ENCODE measurements at regions not wholly inside any gene's neighbourhood (a gene's known extent, or its start where the extent isn't known, plus 50 kb on each side); places are given as distances from the start of the nearest gene placed in this dataset.
A peak's percentile ranks its signal among the peaks of the same experiment; 100 is the strongest.

GRCh38 chr3:5278666-5279065 is 91.2 kb downstream of the EDEM1 start:
- TF ChIP-seq FOSL2 (IDR thresholded peaks at IDR 0.05) (no peak), FOSL2 (CRISPR knock-in tag; IDR thresholded peaks at IDR 0.05) (no peak)
- ATAC-seq: no peak
- CTCF ChIA-PET: no interaction called here

DNA sequence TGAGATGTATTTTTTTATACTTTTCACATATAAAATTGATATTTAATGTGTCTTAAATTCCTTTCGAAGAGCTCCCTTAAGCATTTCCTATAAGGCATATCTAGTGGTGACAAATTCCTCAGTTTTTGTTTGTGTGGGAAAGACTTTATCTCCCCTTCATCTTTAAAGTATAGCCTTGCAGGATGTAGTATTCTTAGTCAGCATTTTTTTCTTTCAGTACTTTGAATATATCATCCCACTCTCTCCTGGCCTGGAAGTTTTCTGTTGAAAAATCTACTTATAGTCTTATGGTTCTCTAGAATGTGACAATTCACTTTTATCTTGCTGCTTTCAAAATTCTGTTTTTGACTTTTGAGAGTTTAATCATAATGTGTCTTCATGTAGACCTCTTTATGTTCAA is 95.2 kb downstream of the EDEM1 start:
- no peak for FAIRE-seq
- H3K27ac ChIP-seq: no peak overlapping the region
- H3K9me3 ChIP-seq: peaks cover 8% of the 10 kb centered on the region; the same call in 2 of the 3 replicates
- H3K4me1 ChIP-seq: no peaks in the 10 kb centered on the region
- DNase-seq (ENCODE audit: low read depth in 1 of 2, low spot score in 1 of 2): no peak
- no peak for TF ChIP-seq CTCF (IDR thresholded peaks at IDR 0.05)
- peak; percentile 83 for TF ChIP-seq MAFK (IDR thresholded peaks at IDR 0.05; ENCODE audit: partially characterized antibody)
- H3K4me2 ChIP-seq: no peak overlapping the region
- ATAC-seq: no peak
- no peak overlapping the region for H3K4me3 ChIP-seq
- 82% methylated on average over 1 of the region's 1 CpG for WGBS (ENCODE audit: missing lambda C conversion rate)
- CTCF ChIA-PET: no interaction called here
- POLR2A ChIA-PET: no interaction called here

More at GRCh38 chr3:5278666-5279065, 91.2 kb downstream of the EDEM1 start:
- DNase-seq (ENCODE audit: low read depth in 1 of 2, low spot score in 1 of 2) (no peak), FAIRE-seq (no peak)
- no peak overlapping the region for H3K4me3 ChIP-seq
- peaks cover 7% of the 10 kb centered on the region; the same call in 2 of the 3 replicates for H3K9me3 ChIP-seq
- H3K4me1 ChIP-seq: no peaks in the 10 kb centered on the region
- no peak overlapping the region for H3K27ac ChIP-seq
- no peak overlapping the region for H3K4me2 ChIP-seq
- POLR2A ChIA-PET: no interaction called here

DNA sequence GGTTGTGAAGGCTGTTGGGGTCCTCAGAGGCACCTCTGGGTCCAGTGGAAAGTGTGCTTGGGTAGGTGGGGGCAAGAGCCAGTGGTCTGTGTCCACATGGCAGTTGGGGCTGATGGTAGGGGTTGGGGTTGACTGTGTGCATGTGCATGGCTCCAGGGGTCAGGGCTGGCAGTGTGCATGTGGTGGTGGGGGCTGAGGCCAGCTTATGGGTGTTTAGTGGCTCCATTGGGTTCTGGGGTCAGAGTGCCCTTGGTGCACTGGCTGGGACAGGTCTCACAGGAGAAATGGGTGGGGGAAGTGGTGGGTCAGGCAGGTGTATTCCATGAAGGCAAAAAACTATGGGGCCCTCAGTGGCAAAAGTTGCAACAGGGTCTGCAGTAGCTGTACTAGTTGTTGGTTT is 97.9 kb downstream of the EDEM1 start:
- H3K4me1 ChIP-seq: no peaks in the 10 kb centered on the region
- H3K4me3 ChIP-seq: no peak overlapping the region
- DNase-seq (ENCODE audit: low read depth in 1 of 2, low spot score in 1 of 2) (no peak), FAIRE-seq (no peak), ATAC-seq (no peak)
- POLR2A ChIA-PET: no interaction called here
- TF ChIP-seq, protein P1, sequence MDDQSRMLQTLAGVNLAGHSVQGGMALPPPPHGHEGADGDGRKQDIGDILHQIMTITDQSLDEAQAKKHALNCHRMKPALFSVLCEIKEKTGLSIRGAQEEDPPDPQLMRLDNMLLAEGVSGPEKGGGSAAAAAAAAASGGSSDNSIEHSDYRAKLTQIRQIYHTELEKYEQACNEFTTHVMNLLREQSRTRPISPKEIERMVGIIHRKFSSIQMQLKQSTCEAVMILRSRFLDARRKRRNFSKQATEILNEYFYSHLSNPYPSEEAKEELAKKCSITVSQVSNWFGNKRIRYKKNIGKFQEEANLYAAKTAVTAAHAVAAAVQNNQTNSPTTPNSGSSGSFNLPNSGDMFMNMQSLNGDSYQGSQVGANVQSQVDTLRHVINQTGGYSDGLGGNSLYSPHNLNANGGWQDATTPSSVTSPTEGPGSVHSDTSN (IDR thresholded peaks at IDR 0.05): no peak
- TF ChIP-seq, protein P2, sequence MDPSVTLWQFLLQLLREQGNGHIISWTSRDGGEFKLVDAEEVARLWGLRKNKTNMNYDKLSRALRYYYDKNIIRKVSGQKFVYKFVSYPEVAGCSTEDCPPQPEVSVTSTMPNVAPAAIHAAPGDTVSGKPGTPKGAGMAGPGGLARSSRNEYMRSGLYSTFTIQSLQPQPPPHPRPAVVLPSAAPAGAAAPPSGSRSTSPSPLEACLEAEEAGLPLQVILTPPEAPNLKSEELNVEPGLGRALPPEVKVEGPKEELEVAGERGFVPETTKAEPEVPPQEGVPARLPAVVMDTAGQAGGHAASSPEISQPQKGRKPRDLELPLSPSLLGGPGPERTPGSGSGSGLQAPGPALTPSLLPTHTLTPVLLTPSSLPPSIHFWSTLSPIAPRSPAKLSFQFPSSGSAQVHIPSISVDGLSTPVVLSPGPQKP (IDR thresholded peaks at IDR 0.05; ENCODE audit: low read depth, low read length): no peak
- TF ChIP-seq ZNF302 (CRISPR knock-in tag; IDR thresholded peaks at IDR 0.05): no peak
- no peak for TF ChIP-seq MAFK (IDR thresholded peaks at IDR 0.05; ENCODE audit: partially characterized antibody)
- no peak for TF ChIP-seq FOSL2 (IDR thresholded peaks at IDR 0.05)
- TF ChIP-seq FOSL2 (CRISPR knock-in tag; IDR thresholded peaks at IDR 0.05): no peak
- no peak for TF ChIP-seq CBX2 (IDR thresholded peaks at IDR 0.05; ENCODE audit: borderline replicate concordance, low read depth)
- TF ChIP-seq, protein P3, sequence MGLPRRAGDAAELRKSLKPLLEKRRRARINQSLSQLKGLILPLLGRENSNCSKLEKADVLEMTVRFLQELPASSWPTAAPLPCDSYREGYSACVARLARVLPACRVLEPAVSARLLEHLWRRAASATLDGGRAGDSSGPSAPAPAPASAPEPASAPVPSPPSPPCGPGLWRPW (IDR thresholded peaks at IDR 0.05): no peak
- TF ChIP-seq EHMT2 (IDR thresholded peaks at IDR 0.05; ENCODE audit: low read depth): no peak
- TF ChIP-seq CBX8 (IDR thresholded peaks at IDR 0.05): no peak
- TF ChIP-seq PHF8 (IDR thresholded peaks at IDR 0.05; ENCODE audit: borderline replicate concordance, low read depth): no peak
- TF ChIP-seq MYC (IDR thresholded peaks at IDR 0.05; ENCODE audit: borderline replicate concordance, low read length): no peak
- TF ChIP-seq EP300 (IDR thresholded peaks at IDR 0.05): no peak
- TF ChIP-seq HOXA7 (CRISPR knock-in tag; IDR thresholded peaks at IDR 0.05): no peak
- no peak for TF ChIP-seq CHD4 (IDR thresholded peaks at IDR 0.05; ENCODE audit: borderline replicate concordance)
- CTCF ChIA-PET: interaction anchor here (0.7 to 0.8 kb wide), 2 partner anchors 28 to 185 kb away, joined by 3 read pairs; no protein-coding TSS in a partner anchor
- no peak overlapping the region for H3K4me2 ChIP-seq
- peaks cover 14% of the 10 kb centered on the region; the same call in 2 of the 3 replicates for H3K9me3 ChIP-seq
- no peak overlapping the region for H3K27ac ChIP-seq

GRCh38 chr3:5290915-5291314 is 103.4 kb downstream of the EDEM1 start:
- no peak overlapping the region for H3K27ac ChIP-seq
- H3K9me3 ChIP-seq: peaks cover 7% of the 10 kb centered on the region; the same call in 1 of the 3 replicates
- POLR2A ChIA-PET: no interaction called here
- DNase-seq (ENCODE audit: low read depth in 1 of 2, low spot score in 1 of 2) (no peak), FAIRE-seq (no peak), ATAC-seq (no peak)
- no peak overlapping the region for H3K4me3 ChIP-seq
- CTCF ChIA-PET: no interaction called here
- no peaks in the 10 kb centered on the region for H3K4me1 ChIP-seq
- 62% methylated on average over 3 of the region's 3 CpGs for WGBS (ENCODE audit: missing lambda C conversion rate)
- no peak overlapping the region for H3K4me2 ChIP-seq
- TF ChIP-seq NR3C1 (IDR thresholded peaks at IDR 0.05) (no peak), GATA3 (IDR thresholded peaks at IDR 0.05; ENCODE audit: borderline replicate concordance) (no peak), NFE2L2 (conservative IDR thresholded peaks at IDR 0.05; ENCODE audit: low read length) (no peak), POLR2AphosphoS2 (conservative IDR thresholded peaks at IDR 0.05; ENCODE audit: low read length) (no peak), RCOR1 (IDR thresholded peaks at IDR 0.05; ENCODE audit: low read depth, low read length) (no peak), ZNF302 (CRISPR knock-in tag; IDR thresholded peaks at IDR 0.05) (no peak), CBX2 (IDR thresholded peaks at IDR 0.05; ENCODE audit: borderline replicate concordance, low read depth) (no peak), HDAC2 (IDR thresholded peaks at IDR 0.05) (no peak), TFCP2L1 (CRISPR knock-in tag; IDR thresholded peaks at IDR 0.05) (no peak)
- TF ChIP-seq, protein P1 (IDR thresholded peaks at IDR 0.05): no peak
- TF ChIP-seq, protein P4, sequence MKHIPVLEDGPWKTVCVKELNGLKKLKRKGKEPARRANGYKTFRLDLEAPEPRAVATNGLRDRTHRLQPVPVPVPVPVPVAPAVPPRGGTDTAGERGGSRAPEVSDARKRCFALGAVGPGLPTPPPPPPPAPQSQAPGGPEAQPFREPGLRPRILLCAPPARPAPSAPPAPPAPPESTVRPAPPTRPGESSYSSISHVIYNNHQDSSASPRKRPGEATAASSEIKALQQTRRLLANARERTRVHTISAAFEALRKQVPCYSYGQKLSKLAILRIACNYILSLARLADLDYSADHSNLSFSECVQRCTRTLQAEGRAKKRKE (CRISPR knock-in tag; IDR thresholded peaks at IDR 0.05; ENCODE audit: low read depth): no peak
- TF ChIP-seq, protein P2 (IDR thresholded peaks at IDR 0.05; ENCODE audit: low read depth, low read length): no peak

All from A549 (cell line).